GM12891 (cell line): ENCODE measurements at regions not wholly inside any gene's neighbourhood (a gene's known extent, or its start where the extent isn't known, plus 50 kb on each side); places are given as distances from the start of the nearest gene placed in this dataset.

Experiments
- DNase-seq: peaks from one replicate; pipeline ENCODE4 v3.0.0; 2011; ENCODE audit warnings: low spot score; ENCODE audit not compliant: insufficient read length
- FAIRE-seq: peaks from 2 replicates; lab custom pipeline; 2011; peaks lifted over from hg19 to GRCh38; lab: Jason Lieb, UNC
- PAX5 ChIP-seq: IDR thresholded peaks from 2 replicates; pipeline ENCODE4 v1.6.1; 2011; ENCODE audit warnings: low read length, moderate library complexity, mild to moderate bottlenecking; ENCODE audit not compliant: insufficient read depth, severe bottlenecking
- POLR2A ChIP-seq: IDR thresholded peaks from 2 replicates; pipeline ENCODE4 v1.6.1; 2011; ENCODE audit warnings: low read depth, low read length, control low read depth
- POLR2AphosphoS5 ChIP-seq: IDR thresholded peaks from 2 replicates; pipeline ENCODE4 v1.6.1; 2011; ENCODE audit warnings: low read depth, low read length, control low read depth
- POU2F2 ChIP-seq: IDR thresholded peaks from 2 replicates; pipeline ENCODE4 v1.6.1; 2011; ENCODE audit warnings: low read depth, mild to moderate bottlenecking, control low read depth, low read length, moderate library complexity
- SPI1 ChIP-seq: IDR thresholded peaks from 2 replicates; pipeline ENCODE4 v1.6.1; 2011; ENCODE audit warnings: low read depth, low read length, control low read depth
- TAF1 ChIP-seq: IDR thresholded peaks from 2 replicates; pipeline ENCODE4 v1.6.1; 2011; ENCODE audit warnings: low read depth, low read length, control low read depth

DNA sequence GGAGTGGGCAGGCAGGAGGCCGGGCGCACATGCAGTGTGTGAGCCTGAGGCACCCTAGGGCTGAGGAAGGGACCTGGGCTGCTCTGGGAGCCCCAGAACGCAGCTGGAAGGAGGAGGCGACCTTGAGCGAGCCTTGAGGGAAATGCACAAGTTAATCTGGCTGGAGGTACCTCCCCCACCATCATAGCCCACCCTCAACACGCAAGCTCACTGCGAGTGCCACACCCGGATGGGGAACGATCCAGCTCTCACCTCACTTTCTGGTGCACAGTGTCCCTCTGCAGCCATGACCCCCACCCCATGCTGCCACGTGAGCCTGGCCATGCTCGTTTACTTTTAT, 162.4 kb upstream of the PPP2R2D start:
- DNase-seq (no peak), FAIRE-seq (no peak)

DNA sequence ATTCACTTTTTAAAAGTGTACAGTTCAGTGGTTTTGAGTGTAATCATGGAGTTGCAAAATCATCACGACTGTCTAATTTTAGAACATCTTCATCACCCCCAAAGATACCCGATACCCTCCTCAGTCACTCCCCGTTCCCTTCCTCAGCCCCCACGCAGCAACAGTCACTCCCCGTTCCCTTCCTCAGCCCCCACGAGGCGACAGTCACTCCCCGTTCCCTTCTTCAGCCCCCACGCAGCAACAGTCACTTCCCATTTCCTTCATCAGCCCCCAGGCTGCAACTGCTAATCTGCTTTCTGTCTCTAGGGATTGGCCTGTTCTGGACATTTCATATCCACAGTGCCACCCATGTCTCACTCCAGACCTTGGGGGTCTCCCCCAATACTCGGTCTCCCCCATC, 161.6 kb upstream of the PPP2R2D start:
- DNase-seq (no peak), FAIRE-seq (no peak)
- no peak for TF ChIP-seq PAX5
- no peak for TF ChIP-seq POLR2A
- TF ChIP-seq SPI1: no peak
- TF ChIP-seq POLR2AphosphoS5: no peak

More for the DNA sequence above, 162.4 kb upstream of the PPP2R2D start:
- no peak for TF ChIP-seq PAX5
- no peak for TF ChIP-seq POU2F2
- TF ChIP-seq POLR2AphosphoS5: no peak
- no peak for TF ChIP-seq POLR2A
- TF ChIP-seq TAF1: no peak
- TF ChIP-seq SPI1: no peak

DNA sequence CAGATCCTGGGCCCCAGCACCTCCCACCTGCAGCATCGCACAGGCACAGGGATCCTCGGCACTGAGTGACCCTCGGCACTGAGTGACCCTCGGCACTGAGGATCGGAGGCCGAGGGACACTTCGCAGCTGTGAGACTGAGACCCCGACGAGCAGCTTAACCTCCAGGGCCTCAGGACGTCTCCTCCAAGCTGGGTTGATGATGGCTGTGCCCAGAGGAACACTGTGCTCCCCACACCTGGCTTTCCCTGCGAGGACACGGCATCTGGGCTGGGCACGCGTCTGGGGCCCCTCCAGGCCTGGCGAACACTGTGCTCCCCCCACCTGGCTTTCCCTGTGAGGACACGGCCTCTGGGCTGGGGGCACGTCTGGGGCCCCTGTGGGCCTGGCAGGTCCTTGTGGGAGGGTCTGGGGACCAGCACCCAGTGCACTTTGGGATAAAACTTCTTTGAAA, 158.3 kb upstream of the PPP2R2D start:
- TF ChIP-seq POLR2AphosphoS5: no peak
- TF ChIP-seq POU2F2: no peak
- TF ChIP-seq POLR2A: no peak
- TF ChIP-seq SPI1: no peak
- no peak for TF ChIP-seq TAF1
- no peak for TF ChIP-seq PAX5
- FAIRE-seq: no peak

GRCh38 chr10:131743190-131744151, 157.3 kb upstream of the PPP2R2D start:
- peak; percentile 50 for FAIRE-seq
- DNase-seq: peak; percentile 47
- no peak for TF ChIP-seq POLR2AphosphoS5

More for the DNA sequence above, 158.3 kb upstream of the PPP2R2D start:
- no peak for DNase-seq

- FAIRE-seq (no peak), DNase-seq (no peak)
- no peak for TF ChIP-seq POLR2AphosphoS5
- TF ChIP-seq SPI1: no peak
- TF ChIP-seq PAX5: no peak
- TF ChIP-seq POLR2A: no peak
- TF ChIP-seq POU2F2: no peak
- TF ChIP-seq TAF1: no peak
These were observed 156.5 kb upstream of the PPP2R2D start for GRCh38 chr10:131744346-131744745.

DNA sequence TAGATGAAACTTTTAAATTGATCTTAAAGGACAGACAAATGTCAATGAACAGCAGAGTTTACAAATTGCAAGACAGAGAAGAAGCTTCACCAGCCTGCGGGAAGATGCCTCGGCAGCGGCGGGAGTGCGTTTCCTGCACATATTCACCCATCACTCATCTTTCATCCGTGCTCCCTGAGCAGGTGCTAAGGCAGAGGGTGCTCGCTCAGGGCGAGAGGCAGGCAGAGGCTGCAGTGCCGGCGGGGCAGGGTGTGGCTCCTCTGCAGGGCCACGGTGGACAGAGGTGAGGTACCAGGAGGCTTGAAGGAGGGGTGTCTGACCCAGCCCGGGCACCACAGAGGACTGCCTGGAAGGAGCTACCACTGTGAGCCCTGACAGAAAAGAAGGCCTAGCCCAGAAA, 155.2 kb upstream of the PPP2R2D start:
- no peak for TF ChIP-seq POLR2A
- no peak for TF ChIP-seq PAX5
- TF ChIP-seq TAF1: no peak
- TF ChIP-seq POLR2AphosphoS5: no peak
- DNase-seq (no peak), FAIRE-seq (no peak)

DNA sequence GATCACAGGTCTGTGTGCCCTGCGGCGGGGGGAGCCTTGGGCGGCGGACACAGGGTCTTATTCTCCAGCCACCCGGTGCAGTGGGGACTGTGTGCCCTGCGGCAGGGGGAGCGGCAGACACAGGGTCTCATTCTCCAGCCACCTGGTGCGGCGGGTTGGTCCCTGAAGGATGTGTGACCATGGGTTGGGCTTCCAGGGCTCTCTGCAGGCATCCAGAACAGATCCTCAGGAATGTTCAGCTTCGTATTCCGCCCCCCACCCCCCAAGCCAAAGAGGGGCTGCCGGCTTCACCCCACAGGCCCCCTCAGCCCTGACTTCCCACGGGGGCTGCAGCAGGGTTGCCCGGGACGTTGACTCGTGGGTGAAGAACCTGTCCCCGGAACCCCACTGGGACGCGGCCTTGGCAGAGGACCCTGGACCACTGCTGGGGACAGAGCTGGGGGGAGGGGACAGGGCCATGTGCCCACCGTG, 154.5 kb upstream of the PPP2R2D start:
- TF ChIP-seq POU2F2: no peak
- TF ChIP-seq TAF1: no peak
- TF ChIP-seq PAX5: no peak
- TF ChIP-seq POLR2AphosphoS5: no peak
- TF ChIP-seq POLR2A: no peak
- no peak for TF ChIP-seq SPI1
- FAIRE-seq (no peak), DNase-seq (no peak)

- FAIRE-seq: no peak
These were observed 154.0 kb upstream of the PPP2R2D start for GRCh38 chr10:131746785-131747184.

GRCh38 chr10:131747251-131747650, 153.6 kb upstream of the PPP2R2D start:
- TF ChIP-seq POLR2AphosphoS5: no peak
- FAIRE-seq (no peak), DNase-seq (no peak)

More at GRCh38 chr10:131746785-131747184, 154.0 kb upstream of the PPP2R2D start:
- no peak for DNase-seq
- TF ChIP-seq POU2F2 (no peak), POLR2A (no peak)

DNA sequence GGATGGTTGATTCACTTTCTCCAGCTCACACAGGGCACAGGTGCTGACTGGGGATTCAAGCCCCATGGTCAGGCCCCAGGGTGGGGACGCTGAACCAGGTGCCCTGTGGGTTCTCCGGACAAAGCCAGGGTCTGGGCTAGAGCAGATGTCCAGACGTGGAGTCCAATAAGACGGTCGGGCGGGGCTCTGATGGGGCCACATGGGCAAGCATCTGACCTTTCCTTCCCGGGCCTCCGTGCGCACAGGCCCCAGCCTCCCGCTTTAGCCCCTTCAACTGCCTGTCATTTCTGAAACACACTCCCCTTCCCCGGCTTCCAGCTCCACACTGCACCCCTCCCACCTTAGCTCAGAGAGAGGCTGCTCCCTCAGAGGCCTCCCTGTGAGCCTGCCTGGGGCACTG, 153.0 kb upstream of the PPP2R2D start:
- DNase-seq: no peak
- no peak for FAIRE-seq
- TF ChIP-seq POU2F2 (no peak), SPI1 (no peak), TAF1 (no peak), POLR2AphosphoS5 (no peak), PAX5 (no peak), POLR2A (no peak)

DNA sequence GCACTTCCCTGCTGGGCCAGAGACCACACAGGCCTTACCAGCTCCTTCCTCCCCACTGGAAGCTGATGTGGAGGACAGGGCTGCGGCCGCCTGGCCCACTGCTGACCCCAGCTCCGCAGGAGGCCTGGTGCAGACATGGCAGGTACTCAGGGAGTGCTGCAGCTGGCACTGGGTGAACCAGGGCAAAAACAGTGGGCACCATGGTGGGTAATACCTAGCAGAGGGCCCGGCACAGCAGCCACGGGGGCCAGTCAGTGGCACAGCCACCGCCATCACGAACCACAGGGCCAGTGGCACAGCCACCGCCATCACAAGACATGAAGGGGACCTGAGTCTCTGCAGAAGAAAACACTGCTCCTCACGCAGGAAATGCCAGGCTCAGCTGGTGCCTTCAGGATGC, 152.6 kb upstream of the PPP2R2D start:
- TF ChIP-seq POU2F2: no peak
- no peak for TF ChIP-seq TAF1
- no peak for TF ChIP-seq POLR2A
- no peak for TF ChIP-seq POLR2AphosphoS5
- no peak for TF ChIP-seq PAX5
- no peak for TF ChIP-seq SPI1
- FAIRE-seq (no peak), DNase-seq (no peak)
